HepG2 (cell line): ENCODE measurements at regions not wholly inside any gene's neighbourhood (a gene's known extent, or its start where the extent isn't known, plus 50 kb on each side); places are given as distances from the start of the nearest gene placed in this dataset.

Experiments used
- EED ChIP-seq: sonication (generic); formaldehyde crosslinking; IDR thresholded peaks from 2 replicates; pipeline ENCODE4 v1.5.0; 2020; ENCODE audit warnings: mild to moderate bottlenecking, missing genetic modification reagents
- KAT7 ChIP-seq: IDR thresholded peaks from 2 replicates; pipeline ENCODE4 v1.6.1; 2018; ENCODE audit warnings: borderline replicate concordance, missing compliant biosample characterization
- MAFF ChIP-seq: IDR thresholded peaks from 2 replicates; pipeline ENCODE4 v1.6.1; 2011; ENCODE audit warnings: low read depth, low read length, improper control_type of control experiment
- MTF2 ChIP-seq: sonication (generic); formaldehyde crosslinking; IDR thresholded peaks from 2 replicates; pipeline ENCODE4 v1.5.0; 2020; ENCODE audit warnings: missing genetic modification reagents, borderline replicate concordance
- REXO4 ChIP-seq: sonication (generic); formaldehyde crosslinking; IDR thresholded peaks from 2 replicates; pipeline ENCODE4 v1.8.0; 2022; ENCODE audit warnings: missing genetic modification reagents, mild to moderate bottlenecking, borderline replicate concordance
- SIX1 ChIP-seq: sonication (generic); formaldehyde crosslinking; IDR thresholded peaks from 2 replicates; pipeline ENCODE4 v1.4.0; 2020; ENCODE audit warnings: missing genetic modification reagents, borderline replicate concordance
- SUZ12 ChIP-seq: fragments of 150-350 bp; IDR thresholded peaks from 2 replicates; pipeline ENCODE4 v1.6.1; 2014; ENCODE audit warnings: low read depth, low read length
- ZNF530 ChIP-seq: sonication (generic); formaldehyde crosslinking; IDR thresholded peaks from 2 replicates; pipeline ENCODE4 v1.5.0; 2020; ENCODE audit warnings: low read depth, mild to moderate bottlenecking, missing genetic modification reagents
- ZNF878 ChIP-seq: sonication (generic); formaldehyde crosslinking; IDR thresholded peaks from 2 replicates; pipeline ENCODE4 v1.8.1; 2023; ENCODE audit warnings: mild to moderate bottlenecking, missing genetic modification reagents, moderate library complexity
- TF ChIP-seq, protein P1 (sequence below): sonication (generic); formaldehyde crosslinking; IDR thresholded peaks from 2 replicates; pipeline ENCODE4 v1.5.0; 2020; ENCODE audit warnings: missing genetic modification reagents, mild to moderate bottlenecking, borderline replicate concordance
- TF ChIP-seq, protein P2 (sequence below): sonication (generic); formaldehyde crosslinking; IDR thresholded peaks from 2 replicates; pipeline ENCODE4 v1.5.0; 2020; ENCODE audit warnings: mild to moderate bottlenecking, missing genetic modification reagents, moderate library complexity

DNA sequence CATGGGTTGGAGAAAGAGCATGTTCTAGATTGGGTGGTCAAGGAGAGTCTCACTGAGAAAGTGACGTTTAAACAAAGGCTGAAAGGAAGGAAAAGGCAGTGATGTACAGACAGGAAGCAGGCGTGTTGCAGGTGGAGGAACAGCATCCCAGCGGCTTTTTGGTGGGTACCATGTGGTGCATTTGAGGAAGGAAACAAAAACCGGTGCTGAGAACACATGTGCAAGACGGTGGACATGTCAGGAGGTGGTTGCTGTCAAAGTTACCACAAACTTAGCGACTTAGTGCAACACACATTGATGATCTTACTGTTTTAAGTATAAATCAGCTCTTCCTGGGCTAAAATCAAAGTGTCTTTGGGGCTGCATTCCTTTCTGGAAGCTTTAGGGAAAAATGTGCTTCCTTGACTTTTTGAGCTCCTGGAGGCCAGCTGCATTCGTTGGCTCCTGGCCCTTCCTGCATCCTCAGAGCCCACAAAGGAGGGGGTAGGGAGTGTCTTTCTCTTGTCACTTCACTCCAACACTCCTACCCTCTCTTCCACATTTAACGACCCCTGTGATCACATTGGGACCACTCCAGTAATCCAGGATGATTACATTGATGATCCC lies 380.6 kb downstream of the FBXO15 start:
- TF ChIP-seq MTF2 (no peak), EED (CRISPR knock-in tag) (no peak), ZNF878 (CRISPR knock-in tag) (no peak), KAT7 (CRISPR knock-in tag) (no peak), SIX1 (CRISPR knock-in tag) (no peak), SUZ12 (no peak), ZNF530 (CRISPR knock-in tag) (no peak), REXO4 (CRISPR knock-in tag) (no peak), MAFF (no peak)
- TF ChIP-seq, protein P1, sequence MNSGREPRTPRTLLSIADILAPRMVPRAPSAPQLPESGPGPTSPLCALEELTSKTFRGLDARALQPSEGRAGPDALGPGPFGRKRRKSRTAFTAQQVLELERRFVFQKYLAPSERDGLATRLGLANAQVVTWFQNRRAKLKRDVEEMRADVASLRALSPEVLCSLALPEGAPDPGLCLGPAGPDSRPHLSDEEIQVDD (CRISPR knock-in tag), result no peak
- TF ChIP-seq, protein P2, sequence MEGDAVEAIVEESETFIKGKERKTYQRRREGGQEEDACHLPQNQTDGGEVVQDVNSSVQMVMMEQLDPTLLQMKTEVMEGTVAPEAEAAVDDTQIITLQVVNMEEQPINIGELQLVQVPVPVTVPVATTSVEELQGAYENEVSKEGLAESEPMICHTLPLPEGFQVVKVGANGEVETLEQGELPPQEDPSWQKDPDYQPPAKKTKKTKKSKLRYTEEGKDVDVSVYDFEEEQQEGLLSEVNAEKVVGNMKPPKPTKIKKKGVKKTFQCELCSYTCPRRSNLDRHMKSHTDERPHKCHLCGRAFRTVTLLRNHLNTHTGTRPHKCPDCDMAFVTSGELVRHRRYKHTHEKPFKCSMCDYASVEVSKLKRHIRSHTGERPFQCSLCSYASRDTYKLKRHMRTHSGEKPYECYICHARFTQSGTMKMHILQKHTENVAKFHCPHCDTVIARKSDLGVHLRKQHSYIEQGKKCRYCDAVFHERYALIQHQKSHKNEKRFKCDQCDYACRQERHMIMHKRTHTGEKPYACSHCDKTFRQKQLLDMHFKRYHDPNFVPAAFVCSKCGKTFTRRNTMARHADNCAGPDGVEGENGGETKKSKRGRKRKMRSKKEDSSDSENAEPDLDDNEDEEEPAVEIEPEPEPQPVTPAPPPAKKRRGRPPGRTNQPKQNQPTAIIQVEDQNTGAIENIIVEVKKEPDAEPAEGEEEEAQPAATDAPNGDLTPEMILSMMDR (CRISPR knock-in tag), result no peak
